ENCODE measurements at regions not wholly inside any gene's neighbourhood (a gene's known extent, or its start where the extent isn't known, plus 50 kb on each side); places are given as distances from the start of the nearest gene placed in this dataset.

DNA sequence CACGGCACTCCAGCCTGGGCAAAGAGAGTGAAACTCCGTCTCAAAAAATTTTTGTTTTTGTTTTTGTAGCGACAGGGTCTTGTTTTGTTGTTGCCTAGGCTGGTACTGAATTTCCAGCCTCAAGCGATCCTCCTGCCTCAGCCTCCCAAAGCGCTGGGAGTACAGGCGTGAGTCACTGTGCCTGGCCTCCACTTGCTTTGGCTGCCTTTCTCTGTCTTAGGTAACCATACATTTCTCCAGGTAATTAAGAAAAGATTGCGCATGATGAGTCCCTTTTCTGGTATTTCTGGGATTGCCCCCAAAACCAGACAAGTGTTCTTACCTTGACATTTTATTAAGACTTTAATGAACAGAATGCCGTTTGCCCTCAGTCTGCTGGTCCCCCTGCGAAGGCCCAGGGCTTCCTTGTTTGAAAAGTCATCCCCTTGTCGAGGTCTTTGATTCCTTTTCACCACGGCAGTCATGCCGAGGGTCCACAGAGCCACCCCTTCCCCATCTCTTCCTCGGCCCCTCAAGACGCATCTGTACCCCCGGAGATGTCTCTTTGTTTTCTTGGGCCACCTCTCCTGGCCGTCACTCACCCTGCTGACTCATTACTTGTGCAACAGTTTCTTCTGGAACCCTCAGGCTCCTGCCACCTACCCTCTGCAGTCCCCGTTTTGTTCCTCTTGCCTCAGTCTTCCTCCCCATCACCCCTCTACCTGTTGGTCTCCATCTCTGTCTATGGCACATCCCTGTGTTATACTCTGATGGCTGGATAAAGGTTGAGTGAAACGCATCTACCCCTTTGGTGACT lies 151.0 kb downstream of the SEC14L1 start:
- ATAC-seq, result no peak
- CTCF ChIA-PET, result no interaction called here
- H3K27ac Mint-ChIP-seq, result peak overlapping the region; percentile 5; the same call in 1 of the 2 replicates
- POLR2A ChIA-PET, result no interaction called here
- no peak for TF ChIP-seq SP1 (CRISPR knock-in tag; conservative IDR thresholded peaks at IDR 0.05)
- TF ChIP-seq ZNF396 (CRISPR knock-in tag; IDR thresholded peaks at IDR 0.05; ENCODE audit: borderline replicate concordance), result no peak
- no peak for TF ChIP-seq EMX1 (CRISPR knock-in tag; IDR thresholded peaks at IDR 0.05)
- no peak for TF ChIP-seq FOXJ3 (CRISPR knock-in tag; IDR thresholded peaks at IDR 0.05; ENCODE audit: borderline replicate concordance)
- TF ChIP-seq, protein P1, sequence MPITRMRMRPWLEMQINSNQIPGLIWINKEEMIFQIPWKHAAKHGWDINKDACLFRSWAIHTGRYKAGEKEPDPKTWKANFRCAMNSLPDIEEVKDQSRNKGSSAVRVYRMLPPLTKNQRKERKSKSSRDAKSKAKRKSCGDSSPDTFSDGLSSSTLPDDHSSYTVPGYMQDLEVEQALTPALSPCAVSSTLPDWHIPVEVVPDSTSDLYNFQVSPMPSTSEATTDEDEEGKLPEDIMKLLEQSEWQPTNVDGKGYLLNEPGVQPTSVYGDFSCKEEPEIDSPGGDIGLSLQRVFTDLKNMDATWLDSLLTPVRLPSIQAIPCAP (CRISPR knock-in tag; IDR thresholded peaks at IDR 0.05), result no peak
- no peak for TF ChIP-seq TEAD1 (CRISPR knock-in tag; IDR thresholded peaks at IDR 0.05)
- no peak for TF ChIP-seq ZNF423 (CRISPR knock-in tag; IDR thresholded peaks at IDR 0.05)
- no peak for TF ChIP-seq NFATC4 (CRISPR knock-in tag; IDR thresholded peaks at IDR 0.05)
- TF ChIP-seq ATF1 (CRISPR knock-in tag; IDR thresholded peaks at IDR 0.05), result no peak
- TF ChIP-seq ZNF138 (CRISPR knock-in tag; conservative IDR thresholded peaks at IDR 0.05), result no peak
- no peak for TF ChIP-seq NR2C2 (CRISPR knock-in tag; IDR thresholded peaks at IDR 0.05)
- TF ChIP-seq, protein P2, sequence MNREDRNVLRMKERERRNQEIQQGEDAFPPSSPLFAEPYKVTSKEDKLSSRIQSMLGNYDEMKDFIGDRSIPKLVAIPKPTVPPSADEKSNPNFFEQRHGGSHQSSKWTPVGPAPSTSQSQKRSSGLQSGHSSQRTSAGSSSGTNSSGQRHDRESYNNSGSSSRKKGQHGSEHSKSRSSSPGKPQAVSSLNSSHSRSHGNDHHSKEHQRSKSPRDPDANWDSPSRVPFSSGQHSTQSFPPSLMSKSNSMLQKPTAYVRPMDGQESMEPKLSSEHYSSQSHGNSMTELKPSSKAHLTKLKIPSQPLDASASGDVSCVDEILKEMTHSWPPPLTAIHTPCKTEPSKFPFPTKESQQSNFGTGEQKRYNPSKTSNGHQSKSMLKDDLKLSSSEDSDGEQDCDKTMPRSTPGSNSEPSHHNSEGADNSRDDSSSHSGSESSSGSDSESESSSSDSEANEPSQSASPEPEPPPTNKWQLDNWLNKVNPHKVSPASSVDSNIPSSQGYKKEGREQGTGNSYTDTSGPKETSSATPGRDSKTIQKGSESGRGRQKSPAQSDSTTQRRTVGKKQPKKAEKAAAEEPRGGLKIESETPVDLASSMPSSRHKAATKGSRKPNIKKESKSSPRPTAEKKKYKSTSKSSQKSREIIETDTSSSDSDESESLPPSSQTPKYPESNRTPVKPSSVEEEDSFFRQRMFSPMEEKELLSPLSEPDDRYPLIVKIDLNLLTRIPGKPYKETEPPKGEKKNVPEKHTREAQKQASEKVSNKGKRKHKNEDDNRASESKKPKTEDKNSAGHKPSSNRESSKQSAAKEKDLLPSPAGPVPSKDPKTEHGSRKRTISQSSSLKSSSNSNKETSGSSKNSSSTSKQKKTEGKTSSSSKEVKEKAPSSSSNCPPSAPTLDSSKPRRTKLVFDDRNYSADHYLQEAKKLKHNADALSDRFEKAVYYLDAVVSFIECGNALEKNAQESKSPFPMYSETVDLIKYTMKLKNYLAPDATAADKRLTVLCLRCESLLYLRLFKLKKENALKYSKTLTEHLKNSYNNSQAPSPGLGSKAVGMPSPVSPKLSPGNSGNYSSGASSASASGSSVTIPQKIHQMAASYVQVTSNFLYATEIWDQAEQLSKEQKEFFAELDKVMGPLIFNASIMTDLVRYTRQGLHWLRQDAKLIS (CRISPR knock-in tag; IDR thresholded peaks at IDR 0.05; ENCODE audit: borderline replicate concordance), result no peak
- TF ChIP-seq, protein P3, sequence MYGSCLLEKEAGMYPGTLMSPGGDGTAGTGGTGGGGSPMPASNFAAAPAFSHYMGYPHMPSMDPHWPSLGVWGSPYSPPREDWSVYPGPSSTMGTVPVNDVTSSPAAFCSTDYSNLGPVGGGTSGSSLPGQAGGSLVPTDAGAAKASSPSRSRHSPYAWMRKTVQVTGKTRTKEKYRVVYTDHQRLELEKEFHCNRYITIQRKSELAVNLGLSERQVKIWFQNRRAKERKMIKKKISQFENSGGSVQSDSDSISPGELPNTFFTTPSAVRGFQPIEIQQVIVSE (CRISPR knock-in tag; IDR thresholded peaks at IDR 0.05; ENCODE audit: borderline replicate concordance), result no peak
- TF ChIP-seq RORB (CRISPR knock-in tag; IDR thresholded peaks at IDR 0.05), result no peak
- TF ChIP-seq, protein P4, sequence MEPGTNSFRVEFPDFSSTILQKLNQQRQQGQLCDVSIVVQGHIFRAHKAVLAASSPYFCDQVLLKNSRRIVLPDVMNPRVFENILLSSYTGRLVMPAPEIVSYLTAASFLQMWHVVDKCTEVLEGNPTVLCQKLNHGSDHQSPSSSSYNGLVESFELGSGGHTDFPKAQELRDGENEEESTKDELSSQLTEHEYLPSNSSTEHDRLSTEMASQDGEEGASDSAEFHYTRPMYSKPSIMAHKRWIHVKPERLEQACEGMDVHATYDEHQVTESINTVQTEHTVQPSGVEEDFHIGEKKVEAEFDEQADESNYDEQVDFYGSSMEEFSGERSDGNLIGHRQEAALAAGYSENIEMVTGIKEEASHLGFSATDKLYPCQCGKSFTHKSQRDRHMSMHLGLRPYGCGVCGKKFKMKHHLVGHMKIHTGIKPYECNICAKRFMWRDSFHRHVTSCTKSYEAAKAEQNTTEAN (CRISPR knock-in tag; IDR thresholded peaks at IDR 0.05), result no peak
- no peak overlapping the region for H3K4me3 Mint-ChIP-seq
- no peaks in the 10 kb centered on the region for H3K27me3 Mint-ChIP-seq (ENCODE audit: low read depth)
- peaks cover 7% of the 10 kb centered on the region for H3K36me3 Mint-ChIP-seq
- no peak for DNase-seq (ENCODE audit: low spot score)
- peaks cover 2% of the 10 kb centered on the region; the same call in 1 of the 2 replicates for H3K9me3 Mint-ChIP-seq
- peaks cover 34% of the 10 kb centered on the region for H3K4me1 Mint-ChIP-seq

DNA sequence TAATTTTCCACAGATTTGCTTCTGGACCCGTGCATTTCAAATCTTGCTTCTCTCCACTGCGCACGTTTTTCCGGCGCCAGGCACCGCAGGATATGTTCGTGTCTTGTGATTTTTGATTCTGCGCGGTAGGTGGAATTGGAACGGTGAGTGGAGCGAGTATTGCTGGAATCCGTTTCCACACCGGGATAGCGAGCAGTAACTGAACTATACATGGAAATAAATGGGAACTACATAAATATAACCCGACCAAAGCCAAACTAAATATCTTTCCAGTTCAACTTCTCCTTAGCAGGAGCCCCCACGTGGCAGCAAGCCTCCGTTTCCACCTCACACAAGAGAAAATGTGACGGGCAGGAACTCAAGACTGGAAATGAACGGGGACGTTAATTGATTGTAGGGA lies 154.0 kb downstream of the SEC14L1 start:
- ATAC-seq (no peak), DNase-seq (ENCODE audit: low spot score) (no peak)
- CTCF ChIA-PET, result no interaction called here
- no peak for TF ChIP-seq FOXK1 (CRISPR knock-in tag; IDR thresholded peaks at IDR 0.05)
- TF ChIP-seq, protein P5, sequence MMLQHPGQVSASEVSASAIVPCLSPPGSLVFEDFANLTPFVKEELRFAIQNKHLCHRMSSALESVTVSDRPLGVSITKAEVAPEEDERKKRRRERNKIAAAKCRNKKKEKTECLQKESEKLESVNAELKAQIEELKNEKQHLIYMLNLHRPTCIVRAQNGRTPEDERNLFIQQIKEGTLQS (CRISPR knock-in tag; conservative IDR thresholded peaks at IDR 0.05), result no peak
- TF ChIP-seq ZNF671 (CRISPR knock-in tag; IDR thresholded peaks at IDR 0.05), result no peak
- TF ChIP-seq, protein P6, sequence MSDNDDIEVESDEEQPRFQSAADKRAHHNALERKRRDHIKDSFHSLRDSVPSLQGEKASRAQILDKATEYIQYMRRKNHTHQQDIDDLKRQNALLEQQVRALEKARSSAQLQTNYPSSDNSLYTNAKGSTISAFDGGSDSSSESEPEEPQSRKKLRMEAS (CRISPR knock-in tag; IDR thresholded peaks at IDR 0.05), result no peak
- TF ChIP-seq TCF7 (CRISPR knock-in tag; IDR thresholded peaks at IDR 0.05; ENCODE audit: low read depth), result no peak
- TF ChIP-seq, protein P7, sequence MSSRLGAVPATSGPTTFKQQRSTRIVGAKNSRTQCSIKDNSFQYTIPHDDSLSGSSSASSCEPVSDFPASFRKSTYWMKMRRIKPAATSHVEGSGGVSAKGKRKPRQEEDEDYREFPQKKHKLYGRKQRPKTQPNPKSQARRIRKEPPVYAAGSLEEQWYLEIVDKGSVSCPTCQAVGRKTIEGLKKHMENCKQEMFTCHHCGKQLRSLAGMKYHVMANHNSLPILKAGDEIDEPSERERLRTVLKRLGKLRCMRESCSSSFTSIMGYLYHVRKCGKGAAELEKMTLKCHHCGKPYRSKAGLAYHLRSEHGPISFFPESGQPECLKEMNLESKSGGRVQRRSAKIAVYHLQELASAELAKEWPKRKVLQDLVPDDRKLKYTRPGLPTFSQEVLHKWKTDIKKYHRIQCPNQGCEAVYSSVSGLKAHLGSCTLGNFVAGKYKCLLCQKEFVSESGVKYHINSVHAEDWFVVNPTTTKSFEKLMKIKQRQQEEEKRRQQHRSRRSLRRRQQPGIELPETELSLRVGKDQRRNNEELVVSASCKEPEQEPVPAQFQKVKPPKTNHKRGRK (CRISPR knock-in tag; IDR thresholded peaks at IDR 0.05; ENCODE audit: borderline replicate concordance), result no peak
- Mint-ChIP-seq H3K36me3 (peaks cover 24% of the 10 kb centered on the region), H3K27ac (no peak overlapping the region), H3K27me3 (ENCODE audit: low read depth) (no peaks in the 10 kb centered on the region), H3K9me3 (peaks cover 20% of the 10 kb centered on the region), H3K4me1 (peaks cover 9% of the 10 kb centered on the region), H3K4me3 (no peak overlapping the region)
- POLR2A ChIA-PET, result no interaction called here

All from WTC11 (cell line).